GM23248 (cell line): ENCODE measurements at regions not wholly inside any gene's neighbourhood (a gene's known extent, or its start where the extent isn't known, plus 50 kb on each side); places are given as distances from the start of the nearest gene placed in this dataset. TPM values are rescaled to one million over a fixed set of nuclear protein-coding genes. Genes with fewer than 3 reads are reported as not detected.
A peak's percentile ranks its signal among the peaks of the same experiment; 100 is the strongest.
"Not testable (repeated sequence)": the region's sequence is repeated elsewhere in the genome, so short reads cannot be mapped to it uniquely, and the experiment has no call there.

Source experiments
- DNase-seq: peaks from one replicate; pipeline ENCODE4 v3.0.0-alpha.2; 2015
- H2AFZ ChIP-seq: fragments of 200-600 bp; sonication (generic); 2 replicates; pipeline ENCODE4 v1.6.1; 2016; ENCODE audit warnings: antibody characterized with exemption
- H3F3A ChIP-seq: fragments of 200-600 bp; sonication (generic); 2 replicates; pipeline ENCODE4 v1.6.1; 2016; ENCODE audit warnings: mild to moderate bottlenecking, antibody characterized with exemption, mixed run types; ENCODE audit not compliant: insufficient read depth
- H3K27ac ChIP-seq: fragments of 200-600 bp; sonication (generic); 2 replicates; pipeline ENCODE4 v1.5.1; 2016; ENCODE audit warnings: mild to moderate bottlenecking
- H3K27me3 ChIP-seq: fragments of 200-600 bp; sonication (generic); replicated peaks from 2 replicates; pipeline ENCODE4 v1.6.1; 2016; ENCODE audit warnings: mild to moderate bottlenecking; ENCODE audit not compliant: insufficient read depth
- H3K36me3 ChIP-seq: fragments of 200-600 bp; sonication (generic); 2 replicates; pipeline ENCODE4 v1.6.1; 2016; ENCODE audit warnings: low read depth, mild to moderate bottlenecking
- H3K4me1 ChIP-seq: fragments of 200-600 bp; sonication (generic); 2 replicates; pipeline ENCODE4 v1.6.1; 2016; ENCODE audit warnings: mild to moderate bottlenecking; ENCODE audit not compliant: insufficient read depth
- H3K4me2 ChIP-seq: fragments of 200-600 bp; sonication (generic); one replicate; pipeline ENCODE4 v1.6.1; 2016; ENCODE audit warnings: mild to moderate bottlenecking; ENCODE audit not compliant: unreplicated experiment
- H3K4me3 ChIP-seq: fragments of 200-600 bp; sonication (generic); 2 replicates; pipeline ENCODE4 v1.5.1; 2016; ENCODE audit warnings: mild to moderate bottlenecking
- H3K79me2 ChIP-seq: fragments of 200-600 bp; sonication (generic); 2 replicates; pipeline ENCODE4 v1.6.1; 2016; ENCODE audit warnings: mild to moderate bottlenecking; ENCODE audit not compliant: insufficient read depth
- H3K9ac ChIP-seq: fragments of 200-600 bp; sonication (generic); 2 replicates; pipeline ENCODE4 v1.6.1; 2016; ENCODE audit warnings: mild to moderate bottlenecking
- H3K9me2 ChIP-seq: fragments of 200-600 bp; sonication (generic); 2 replicates; pipeline ENCODE4 v1.6.1; 2016; ENCODE audit warnings: mixed run types, mild to moderate bottlenecking, moderate library complexity; ENCODE audit not compliant: insufficient read depth
- H3K9me3 ChIP-seq: fragments of 200-600 bp; sonication (generic); one replicate; pipeline ENCODE4 v1.6.1; 2017; ENCODE audit warnings: low read depth
- H4K20me1 ChIP-seq: fragments of 200-600 bp; sonication (generic); 2 replicates; pipeline ENCODE4 v1.6.0; 2016; ENCODE audit not compliant: insufficient read depth
- EZH2 ChIP-seq: fragments of 200-600 bp; sonication (generic); IDR thresholded peaks from 2 replicates; pipeline ENCODE4 v1.6.1; 2018; ENCODE audit warnings: antibody characterized with exemption, mild to moderate bottlenecking; ENCODE audit not compliant: insufficient read depth, poor library complexity, severe bottlenecking
- EZH2phosphoT487 ChIP-seq: fragments of 200-600 bp; sonication (generic); IDR thresholded peaks from 2 replicates; pipeline ENCODE4 v1.6.1; 2018; ENCODE audit warnings: antibody characterized with exemption, moderate library complexity, mild to moderate bottlenecking, low read depth; ENCODE audit not compliant: insufficient read depth
- WGBS, 2 experiments: methylation state at CpG; one replicate each; pipeline ENCODE4 v1.1.6; 2015 to 2017; ENCODE audit warnings: low lambda C conversion rate in 2 of 2, low coverage in 1 of 2; ENCODE audit errors: missing lambda C conversion rate in 2 of 2; 5-methylcytosine and 5-hydroxymethylcytosine counted together
- in situ Hi-C: fragments of 300-500 bp; cut with MboI; formaldehyde crosslinking; loops from 2 replicates; pipeline ENCODE4 v1.15.0; 2020
- small RNA-seq: library from RNA; depleted of rRNA; stranded (forward); fragments of <200 nt; gene quantifications from one replicate; pipeline ENCODE3, GENCODE V24; 2014; ENCODE audit warnings: low read depth, low replicate concordance

GRCh38 chr7:98785929-98786571 is 83.8 kb downstream of the TMEM130 start:
- H3K4me1 ChIP-seq: no peaks in the 10 kb centered on the region
- TF ChIP-seq EZH2 (no peak), EZH2phosphoT487 (no peak)
- H3K4me2 ChIP-seq: no peak overlapping the region
- H3K9me2 ChIP-seq: no peaks in the 10 kb centered on the region
- no peaks in the 10 kb centered on the region for H3K36me3 ChIP-seq
- peak; percentile 49 for DNase-seq
- in situ Hi-C loops: no loop called here
- no peak overlapping the region for H3K9ac ChIP-seq
- no peak overlapping the region for H2AFZ ChIP-seq
- H3K27ac ChIP-seq: no peak overlapping the region
- no peaks in the 10 kb centered on the region for H3K9me3 ChIP-seq
- H3K27me3 ChIP-seq: peaks cover 25% of the 10 kb centered on the region
- no peak overlapping the region for H3K4me3 ChIP-seq
- no peaks in the 10 kb centered on the region for H4K20me1 ChIP-seq
- no peaks in the 10 kb centered on the region for H3K79me2 ChIP-seq
- WGBS, 2 experiments: 9% methylated on average over 14 of the region's 14 CpGs
- no peaks in the 10 kb centered on the region for H3F3A ChIP-seq

GRCh38 chr7:98788966-98789365 is 80.8 kb downstream of the TMEM130 start:
- H3F3A ChIP-seq: no peaks in the 10 kb centered on the region
- H3K4me2 ChIP-seq: no peak overlapping the region
- H3K4me1 ChIP-seq: no peaks in the 10 kb centered on the region
- no peak overlapping the region for H3K4me3 ChIP-seq
- H3K9ac ChIP-seq: no peak overlapping the region
- no peaks in the 10 kb centered on the region for H3K9me2 ChIP-seq
- H4K20me1 ChIP-seq: no peaks in the 10 kb centered on the region
- H3K27ac ChIP-seq: no peak overlapping the region
- DNase-seq: peak; percentile 19
- in situ Hi-C loops: no loop called here
- no peaks in the 10 kb centered on the region for H3K79me2 ChIP-seq
- H2AFZ ChIP-seq: no peak overlapping the region
- no peaks in the 10 kb centered on the region for H3K9me3 ChIP-seq
- peaks cover 15% of the 10 kb centered on the region for H3K27me3 ChIP-seq
- 0 to 17% methylated on average over 3 of the region's 3 CpGs for WGBS, 2 experiments
- TF ChIP-seq EZH2phosphoT487: no peak
- no peak for TF ChIP-seq EZH2
- no peaks in the 10 kb centered on the region for H3K36me3 ChIP-seq

DNA sequence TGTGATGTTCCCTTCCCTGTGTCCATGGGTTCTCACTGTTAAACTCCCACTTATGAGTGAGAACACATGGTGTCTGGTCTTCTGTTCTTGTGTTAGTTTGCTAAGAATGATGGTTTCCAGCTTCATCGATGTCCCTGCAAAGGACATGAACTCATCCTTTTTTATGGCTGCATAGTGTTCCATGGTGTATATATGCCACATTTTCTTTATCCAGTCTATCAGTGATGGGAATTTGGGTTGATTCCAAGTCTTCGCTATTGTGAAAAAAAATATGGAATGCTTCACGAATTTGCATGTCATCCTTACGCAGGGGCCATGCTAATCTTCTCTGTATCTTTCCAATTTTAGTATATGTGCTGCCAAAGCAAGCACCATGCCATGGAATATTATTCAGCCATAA is 75.4 kb downstream of the TMEM130 start:
- H3K4me1 ChIP-seq, H2AFZ ChIP-seq, H3K36me3 ChIP-seq, H3K9me2 ChIP-seq, H3K27ac ChIP-seq, H3K4me2 ChIP-seq, in situ Hi-C loops, H3K79me2 ChIP-seq, H3F3A ChIP-seq, H3K9ac ChIP-seq, H3K9me3 ChIP-seq, DNase-seq, H3K27me3 ChIP-seq, H4K20me1 ChIP-seq, H3K4me3 ChIP-seq: not testable (repeated sequence)
- WGBS, 2 experiments: 43 to 55% methylated on average over 4 of the region's 4 CpGs

DNA sequence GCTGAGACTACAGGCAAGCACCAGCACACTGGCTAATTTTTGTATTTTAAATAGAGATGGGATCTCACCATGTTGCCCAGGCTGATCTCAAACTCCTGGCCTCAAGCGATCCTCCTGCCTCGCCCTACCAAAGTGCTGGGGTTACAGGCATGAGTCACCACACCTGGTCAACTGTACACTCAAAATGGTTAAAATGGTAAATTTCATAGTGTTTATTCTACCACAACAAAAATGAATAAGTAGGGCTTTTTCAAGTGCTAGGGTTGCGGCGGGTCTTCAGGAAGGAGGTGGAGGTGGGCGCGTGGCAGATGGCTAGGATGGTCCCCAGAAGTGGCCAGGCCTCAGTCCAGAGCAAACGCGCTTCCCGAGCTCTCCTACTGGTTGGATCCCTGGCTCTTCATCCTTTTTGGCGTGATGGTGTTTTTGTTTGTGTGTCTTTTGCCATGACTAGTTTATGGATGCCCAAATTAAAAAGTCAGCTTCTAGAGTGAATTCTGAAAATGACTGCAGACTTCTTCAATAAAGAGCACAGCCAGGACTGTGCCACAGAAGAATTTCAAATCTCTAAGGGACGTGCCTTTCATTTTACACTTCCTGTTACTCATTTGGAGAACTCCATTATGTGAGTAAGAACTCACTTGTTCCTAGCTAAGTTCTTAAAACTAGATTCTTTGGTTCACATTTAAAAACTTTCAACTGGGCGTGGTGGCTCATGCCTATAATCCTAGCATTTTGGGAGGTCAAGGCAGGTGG is 73.9 kb downstream of the TMEM130 start:
- Histone ChIP-seq H3K79me2 (no peaks in the 10 kb centered on the region), H3K36me3 (no peaks in the 10 kb centered on the region), H4K20me1 (no peaks in the 10 kb centered on the region), H3K9me2 (no peaks in the 10 kb centered on the region), H3K4me2 (no peak overlapping the region), H3K9ac (no peak overlapping the region), H3K9me3 (no peaks in the 10 kb centered on the region), H3K27ac (no peak overlapping the region), H3K4me1 (no peaks in the 10 kb centered on the region), H3K27me3 (no peaks in the 10 kb centered on the region), H3F3A (no peaks in the 10 kb centered on the region), H3K4me3 (no peak overlapping the region), H2AFZ (no peak overlapping the region)
- no peak for TF ChIP-seq EZH2phosphoT487
- no peak for TF ChIP-seq EZH2
- DNase-seq: peak; percentile 17
- WGBS, 2 experiments: 47 to 49% methylated on average over 12 of the region's 12 CpGs
- in situ Hi-C loops: no loop called here

Small RNAs in the stretch of these regions (small RNA-seq; reads per million reads assigned to genes)
- not detected for gene RNU6-393P
